Fibroblast of upper back skin (primary cell): ENCODE measurements at regions not wholly inside any gene's neighbourhood (a gene's known extent, or its start where the extent isn't known, plus 50 kb on each side); places are given as distances from the start of the nearest gene placed in this dataset.

Source experiments
- DNase-seq: peaks from one replicate; pipeline ENCODE4 v3.0.0-alpha.2; 2013

- DNase-seq = no peak
These were observed 266.3 kb upstream of the ECI2 start for GRCh38 chr6:4401408-4402368.

- DNase-seq = no peak
These were observed 264.3 kb upstream of the ECI2 start for GRCh38 chr6:4399656-4400055.

- peak; percentile 45 for DNase-seq
These were observed 263.4 kb upstream of the ECI2 start for GRCh38 chr6:4398791-4399190.

- no peak for DNase-seq
These were observed 261.9 kb upstream of the ECI2 start for GRCh38 chr6:4397307-4397706.

GRCh38 chr6:4396044-4396443 is 260.7 kb upstream of the ECI2 start:
- DNase-seq = no peak

GRCh38 chr6:4395386-4395785 is 260.0 kb upstream of the ECI2 start:
- no peak for DNase-seq

GRCh38 chr6:4394786-4395185 is 259.4 kb upstream of the ECI2 start:
- no peak for DNase-seq

- DNase-seq = no peak
These were observed 253.3 kb upstream of the ECI2 start for GRCh38 chr6:4388675-4389074.

- DNase-seq = no peak
These were observed 249.3 kb upstream of the ECI2 start for GRCh38 chr6:4384656-4385055.

GRCh38 chr6:4383910-4384638 is 248.7 kb upstream of the ECI2 start:
- DNase-seq = no peak

GRCh38 chr6:4382362-4382853 is 247.0 kb upstream of the ECI2 start:
- no peak for DNase-seq

GRCh38 chr6:4381381-4381780 is 246.0 kb upstream of the ECI2 start:
- DNase-seq = peak; percentile 61

- DNase-seq = no peak
These were observed 245.5 kb upstream of the ECI2 start for GRCh38 chr6:4380881-4381281.

GRCh38 chr6:4379958-4380357 is 244.6 kb upstream of the ECI2 start:
- no peak for DNase-seq

GRCh38 chr6:4378319-4378996 is 243.1 kb upstream of the ECI2 start:
- DNase-seq = no peak

- DNase-seq = no peak
These were observed 242.2 kb upstream of the ECI2 start for GRCh38 chr6:4377603-4378002.

- DNase-seq = no peak
These were observed 238.8 kb upstream of the ECI2 start for GRCh38 chr6:4374216-4374615.

GRCh38 chr6:4372866-4373265 is 237.5 kb upstream of the ECI2 start:
- DNase-seq = no peak

GRCh38 chr6:4371207-4371921 is 236.0 kb upstream of the ECI2 start:
- DNase-seq = peak; percentile 75

- DNase-seq = peak; percentile 97
These were observed 234.7 kb upstream of the ECI2 start for GRCh38 chr6:4370066-4370465.

- peak; percentile 84 for DNase-seq
These were observed 234.2 kb upstream of the ECI2 start for GRCh38 chr6:4369616-4370015.

- no peak for DNase-seq
These were observed 233.3 kb upstream of the ECI2 start for GRCh38 chr6:4368649-4369048.

- DNase-seq = no peak
These were observed 232.3 kb upstream of the ECI2 start for GRCh38 chr6:4367643-4368042.
